B cell (primary cell): ENCODE measurements at regions not wholly inside any gene's neighbourhood (a gene's known extent, or its start where the extent isn't known, plus 50 kb on each side); places are given as distances from the start of the nearest gene placed in this dataset.

Experiments used
- ATAC-seq: fragments of 200-7000 bp; cut with Tn5 transposase; one replicate; pipeline ENCODE4 v1.10.0; 2021; ENCODE audit warnings: low read depth, mild to moderate bottlenecking, moderate number of reproducible peaks, moderate library complexity
- CTCF ChIA-PET: fragments of 350-600 bp; sonication (Branson Sonifier 250); formaldehyde crosslinking; loops from one replicate; lab custom pipeline; 2021; ENCODE audit warnings: antibody characterized with exemption, inconsistent platforms; lab: Charles Lee
- POLR2A ChIA-PET: fragments of 350-600 bp; sonication (Branson Sonifier 250); formaldehyde crosslinking; loops from one replicate; lab custom pipeline; 2021; ENCODE audit warnings: antibody characterized with exemption; lab: Charles Lee
- DNase-seq: peaks from one replicate; pipeline ENCODE4 v3.0.0; 2013
- H2AFZ ChIP-seq: 2 replicates; pipeline ENCODE4 v1.6.1; 2012; ENCODE audit warnings: mild to moderate bottlenecking, low read depth, low read length; ENCODE audit not compliant: insufficient read depth, poor library complexity, severe bottlenecking
- H3K27ac ChIP-seq, 2 donors: 1 replicate in 1 of 2; 2 replicates in 1 of 2; pipeline ENCODE4 v1.5.1; 2012 to 2013; ENCODE audit warnings: low read length in 2 of 2, mild to moderate bottlenecking in 2 of 2, moderate library complexity in 1 of 2
- H3K27me3 ChIP-seq, 4 experiments: fragments of 200-600 bp in 1 of 4; sonication (generic) in 1 of 4; replicated peaks in 1 of 4; 1 replicate in 2 of 4; 2 replicates in 2 of 4; pipeline versions ENCODE4 v1.6.1 to v1.7.0; 2013 to 2016; ENCODE audit warnings: low read length in 3 of 4, mild to moderate bottlenecking in 2 of 4, mixed read lengths in 1 of 4, moderate library complexity in 1 of 4; ENCODE audit not compliant: insufficient read depth in 4 of 4, control insufficient read depth in 3 of 4; ENCODE audit errors: control extremely low read depth in 1 of 4
- H3K36me3 ChIP-seq, 2 experiments: replicated peaks in 1 of 2; 1 replicate in 1 of 2; 2 replicates in 1 of 2; pipeline versions ENCODE4 v1.6.1 to v1.7.1; 2013; ENCODE audit warnings: low read length in 1 of 2; ENCODE audit not compliant: insufficient read depth in 2 of 2, control insufficient read depth in 1 of 2; ENCODE audit errors: control extremely low read depth in 1 of 2, extremely low read depth in 1 of 2
- H3K4me1 ChIP-seq, 2 donors: fragments of 200-600 bp in 1 of 2; sonication (generic) in 1 of 2; 1 replicate in 1 of 2; 2 replicates in 1 of 2; pipeline versions ENCODE4 v1.5.1 to v1.6.1; 2013 to 2017; ENCODE audit warnings: low read length in 2 of 2; ENCODE audit not compliant: control insufficient read depth in 2 of 2, insufficient read depth in 2 of 2
- H3K4me2 ChIP-seq: replicated peaks from 2 replicates; pipeline ENCODE3; 2012; ENCODE audit warnings: mild to moderate bottlenecking, low read depth, low read length; ENCODE audit not compliant: poor library complexity, severe bottlenecking
- H3K4me3 ChIP-seq, 5 experiments: fragments of 200-600 bp in 1 of 5; sonication (generic) in 1 of 5; 1 replicate in 3 of 5; 2 replicates in 2 of 5; pipeline versions ENCODE4 v1.5.1 to v1.7.0; 2011 to 2016; ENCODE audit warnings: low read length in 4 of 5, mild to moderate bottlenecking in 4 of 5, low read depth in 2 of 5, control low read depth in 1 of 5, moderate library complexity in 1 of 5; ENCODE audit not compliant: insufficient read depth in 1 of 5; ENCODE audit errors: control extremely low read depth in 1 of 5, extremely low read depth in 1 of 5
- H3K79me2 ChIP-seq: fragments of 200-600 bp; sonication (generic); one replicate; pipeline ENCODE4 v1.6.0; 2016; ENCODE audit warnings: low read length; ENCODE audit not compliant: control insufficient read depth, insufficient read depth
- H3K9ac ChIP-seq: fragments of 200-600 bp; sonication (generic); 2 replicates; pipeline ENCODE4 v1.6.1; 2017; ENCODE audit warnings: mild to moderate bottlenecking, low read length, moderate library complexity
- H3K9me3 ChIP-seq, 3 donors: one replicate each; pipeline versions ENCODE4 v1.6.1 to v1.7.1; 2013; ENCODE audit warnings: low read length in 2 of 3; ENCODE audit not compliant: control insufficient read depth in 2 of 3, insufficient read depth in 1 of 3; ENCODE audit errors: control extremely low read depth in 1 of 3
- H4K20me1 ChIP-seq: 2 replicates; pipeline ENCODE4 v1.6.0; 2012; ENCODE audit warnings: mild to moderate bottlenecking, low read length; ENCODE audit not compliant: insufficient read depth, control insufficient read depth, poor library complexity, severe bottlenecking
- H3K27ac Mint-ChIP-seq: one replicate; pipeline ENCODE4 v1.8.0; 2021; ENCODE audit warnings: mixed read lengths
- H3K27me3 Mint-ChIP-seq: one replicate; pipeline ENCODE4 v1.8.0; 2021; ENCODE audit warnings: mixed read lengths
- H3K4me1 Mint-ChIP-seq: one replicate; pipeline ENCODE4 v1.8.0; 2021; ENCODE audit warnings: mixed read lengths
- H3K4me3 Mint-ChIP-seq: one replicate; pipeline ENCODE4 v1.8.0; 2021; ENCODE audit warnings: mixed read lengths
- H3K9me3 Mint-ChIP-seq: one replicate; pipeline ENCODE4 v1.8.0; 2022; ENCODE audit warnings: mixed read lengths; ENCODE audit not compliant: insufficient read depth
- CTCF ChIP-seq: fragments of 200-600 bp; IDR thresholded peaks from one replicate; pipeline ENCODE4 v1.8.0; 2022; ENCODE audit warnings: antibody characterized with exemption, mild to moderate bottlenecking
- EZH2 ChIP-seq: IDR thresholded peaks from 2 replicates; pipeline ENCODE4 v1.6.1; 2012; ENCODE audit warnings: borderline replicate concordance, low read depth, mild to moderate bottlenecking, moderate library complexity, low read length; ENCODE audit not compliant: insufficient read depth, poor library complexity, severe bottlenecking
- WGBS: methylation state at CpG from one replicate; pipeline ENCODE4 v1.1.5; 2013; ENCODE audit warnings: missing lambda C conversion rate; ENCODE audit not compliant: insufficient coverage; 5-methylcytosine and 5-hydroxymethylcytosine counted together
- intact Hi-C: fragments of 100-400 bp; cut with micrococcal nuclease; formaldehyde crosslinking; loops from one replicate; pipeline ENCODE4 v1.10.0; 2022

DNA sequence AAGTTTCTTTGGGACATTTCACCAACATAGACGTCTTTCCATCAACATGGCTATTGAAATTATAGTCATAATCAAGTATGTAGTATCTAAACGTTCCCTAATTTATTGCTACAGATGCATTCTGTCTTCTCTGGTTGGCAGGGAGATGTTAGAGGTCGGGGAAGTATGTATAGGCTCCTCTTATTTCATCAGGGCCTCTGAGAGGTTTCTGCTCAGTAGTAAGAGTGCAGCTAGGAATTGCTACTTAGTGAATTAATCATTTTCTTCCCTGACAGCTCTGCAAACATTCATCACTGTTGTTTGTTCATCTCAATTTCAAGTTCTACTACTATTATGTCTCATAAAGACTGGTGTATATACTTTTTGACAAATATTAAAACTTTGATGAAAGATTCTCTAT is 309.7 kb upstream of the NR2F2 start:
- H3K4me1 ChIP-seq, result no peaks in the 10 kb centered on the region
- no peak overlapping the region for H3K9ac ChIP-seq
- no peaks in the 10 kb centered on the region for H3K79me2 ChIP-seq
- no peak for TF ChIP-seq EZH2
- H3K27ac Mint-ChIP-seq, result no peak overlapping the region
- no peak overlapping the region for H3K4me2 ChIP-seq
- no peaks in the 10 kb centered on the region for H3K4me1 Mint-ChIP-seq
- H3K27ac ChIP-seq, result no peak overlapping the region
- intact Hi-C loops, result no loop called here
- no CpG with 5 or more reads among the region's 3 CpGs for WGBS
- no peak overlapping the region for H2AFZ ChIP-seq
- no peaks in the 10 kb centered on the region for H3K36me3 ChIP-seq
- DNase-seq, result no peak
- peaks cover 0 to 4% (median 0%) of the 10 kb centered on the region in 3 donors for H3K9me3 ChIP-seq
- POLR2A ChIA-PET, result no interaction called here
- no peaks in the 10 kb centered on the region for H3K27me3 ChIP-seq
- no peaks in the 10 kb centered on the region for H3K9me3 Mint-ChIP-seq
- CTCF ChIA-PET, result no interaction called here
- H3K4me3 ChIP-seq, result no peak overlapping the region
- no peak for ATAC-seq
- no peaks in the 10 kb centered on the region for H3K27me3 Mint-ChIP-seq
- no peak overlapping the region for H3K4me3 Mint-ChIP-seq
- no peaks in the 10 kb centered on the region for H4K20me1 ChIP-seq

GRCh38 chr15:96023081-96023480 is 307.4 kb upstream of the NR2F2 start:
- TF ChIP-seq EZH2 (no peak), CTCF (no peak)
- CTCF ChIA-PET, result no interaction called here
- POLR2A ChIA-PET, result no interaction called here

More at GRCh38 chr15:96023081-96023480, 307.4 kb upstream of the NR2F2 start:
- H3K4me1 Mint-ChIP-seq, result no peaks in the 10 kb centered on the region
- DNase-seq (no peak), ATAC-seq (no peak)
- no peak overlapping the region for H3K4me2 ChIP-seq
- no peaks in the 10 kb centered on the region for H3K9me3 Mint-ChIP-seq
- no peak overlapping the region for H3K4me3 Mint-ChIP-seq
- no peak overlapping the region for H3K27ac Mint-ChIP-seq
- no peak overlapping the region for H3K27ac ChIP-seq
- H2AFZ ChIP-seq, result no peak overlapping the region
- H3K9ac ChIP-seq, result no peak overlapping the region
- H3K4me3 ChIP-seq, result no peak overlapping the region
- H3K27me3 ChIP-seq, result no peaks in the 10 kb centered on the region
- H3K27me3 Mint-ChIP-seq, result no peaks in the 10 kb centered on the region
- intact Hi-C loops, result no loop called here
- peaks cover 0 to 4% (median 0%) of the 10 kb centered on the region in 3 donors for H3K9me3 ChIP-seq
- no peaks in the 10 kb centered on the region for H3K4me1 ChIP-seq
- H3K36me3 ChIP-seq, result no peaks in the 10 kb centered on the region
- no peaks in the 10 kb centered on the region for H3K79me2 ChIP-seq
- H4K20me1 ChIP-seq, result no peaks in the 10 kb centered on the region
